Right atrium auricular region (tissue), 2 donors: ENCODE measurements at regions not wholly inside any gene's neighbourhood (a gene's known extent, or its start where the extent isn't known, plus 50 kb on each side); places are given as distances from the start of the nearest gene placed in this dataset.

ENCODE experiments used
- DNase-seq: peaks from one replicate; pipeline ENCODE4 v3.0.0-alpha.2; 2019; ENCODE audit warnings: low spot score
- H3K27ac ChIP-seq, 2 donors: fragments of 200-600 bp; sonication (generic); 1 replicate in 1 of 2; 2 replicates in 1 of 2; pipeline ENCODE4 v1.5.1; 2016 to 2019
- H3K27me3 ChIP-seq, 2 donors: fragments of 200-600 bp; sonication (generic); one replicate each; pipeline versions ENCODE4 v1.5.1 to v1.6.0; 2017 to 2019
- H3K36me3 ChIP-seq: fragments of 200-600 bp; sonication (generic); one replicate; pipeline ENCODE4 v1.5.1; 2016
- H3K4me1 ChIP-seq, 2 donors: fragments of 200-600 bp; sonication (generic); one replicate each; pipeline versions ENCODE4 v1.5.1 to v1.6.0; 2017 to 2019
- H3K4me3 ChIP-seq, 2 donors: fragments of 200-600 bp; sonication (generic); 1 replicate in 1 of 2; 2 replicates in 1 of 2; pipeline ENCODE4 v1.5.1; 2017 to 2019; ENCODE audit warnings: mild to moderate bottlenecking in 1 of 2, moderate library complexity in 1 of 2
- H3K9me3 ChIP-seq, 2 donors: fragments of 200-600 bp; sonication (generic); one replicate each; pipeline ENCODE4 v1.5.1; 2019
- TF ChIP-seq, protein P1 (sequence below), 2 donors: fragments of 200-600 bp; sonication (generic); IDR thresholded peaks; one replicate each; pipeline ENCODE4 v1.5.1; 2019; ENCODE audit warnings: antibody characterized with exemption in 2 of 2

DNA sequence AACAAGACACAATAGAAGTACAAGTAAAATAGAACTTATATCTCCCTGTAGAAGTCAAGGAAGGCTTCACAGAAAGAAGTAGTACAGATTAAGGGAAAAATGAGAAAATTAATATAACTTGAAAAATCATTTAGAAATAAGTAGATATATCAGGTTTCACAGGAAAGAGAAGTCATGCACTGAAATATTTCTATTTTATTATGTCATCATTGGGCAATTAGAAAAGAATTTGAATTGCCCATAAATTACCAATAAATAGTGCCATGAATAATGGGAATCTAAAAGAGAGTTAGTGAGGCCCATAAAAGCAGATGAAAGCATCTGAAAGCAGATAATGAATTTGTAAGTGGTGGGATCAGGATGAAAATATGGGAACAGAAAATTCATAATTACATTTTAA is 1597.8 kb downstream of the PLA2G4A start:
- Histone ChIP-seq H3K27me3 (no peaks in the 10 kb centered on the region), H3K4me1 (no peaks in the 10 kb centered on the region), H3K9me3 (no peaks in the 10 kb centered on the region), H3K4me3 (no peak overlapping the region), H3K27ac (no peak overlapping the region), H3K36me3 (no peaks in the 10 kb centered on the region)
- TF ChIP-seq, protein P1, sequence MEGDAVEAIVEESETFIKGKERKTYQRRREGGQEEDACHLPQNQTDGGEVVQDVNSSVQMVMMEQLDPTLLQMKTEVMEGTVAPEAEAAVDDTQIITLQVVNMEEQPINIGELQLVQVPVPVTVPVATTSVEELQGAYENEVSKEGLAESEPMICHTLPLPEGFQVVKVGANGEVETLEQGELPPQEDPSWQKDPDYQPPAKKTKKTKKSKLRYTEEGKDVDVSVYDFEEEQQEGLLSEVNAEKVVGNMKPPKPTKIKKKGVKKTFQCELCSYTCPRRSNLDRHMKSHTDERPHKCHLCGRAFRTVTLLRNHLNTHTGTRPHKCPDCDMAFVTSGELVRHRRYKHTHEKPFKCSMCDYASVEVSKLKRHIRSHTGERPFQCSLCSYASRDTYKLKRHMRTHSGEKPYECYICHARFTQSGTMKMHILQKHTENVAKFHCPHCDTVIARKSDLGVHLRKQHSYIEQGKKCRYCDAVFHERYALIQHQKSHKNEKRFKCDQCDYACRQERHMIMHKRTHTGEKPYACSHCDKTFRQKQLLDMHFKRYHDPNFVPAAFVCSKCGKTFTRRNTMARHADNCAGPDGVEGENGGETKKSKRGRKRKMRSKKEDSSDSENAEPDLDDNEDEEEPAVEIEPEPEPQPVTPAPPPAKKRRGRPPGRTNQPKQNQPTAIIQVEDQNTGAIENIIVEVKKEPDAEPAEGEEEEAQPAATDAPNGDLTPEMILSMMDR (IDR thresholded peaks at IDR 0.05), result no peak
- DNase-seq, result no peak

DNA sequence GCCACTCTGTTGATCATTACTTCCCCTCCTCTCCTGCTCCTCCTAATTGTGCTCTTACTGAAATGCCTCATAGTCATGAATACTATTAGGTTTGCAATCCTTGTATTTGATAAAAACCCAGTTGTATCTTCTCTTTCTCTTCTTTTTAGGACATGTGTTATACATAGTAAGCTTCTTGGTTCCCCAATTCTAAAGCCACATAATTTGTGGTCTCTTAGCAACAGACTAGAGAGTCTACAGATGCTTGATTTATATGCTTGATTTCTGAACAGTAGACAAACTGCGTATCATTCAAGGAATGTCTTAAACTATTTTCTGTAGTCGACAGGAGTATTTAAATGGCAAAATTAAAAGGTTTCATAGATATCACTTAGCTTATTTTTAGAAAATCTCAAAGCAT is 1598.9 kb downstream of the PLA2G4A start:
- no peak for DNase-seq
- no peaks in the 10 kb centered on the region for H3K27me3 ChIP-seq
- no peak overlapping the region for H3K4me3 ChIP-seq
- H3K27ac ChIP-seq, result no peak overlapping the region
- H3K4me1 ChIP-seq, result no peaks in the 10 kb centered on the region
- TF ChIP-seq, protein P1 (IDR thresholded peaks at IDR 0.05), result no peak
- H3K36me3 ChIP-seq, result no peaks in the 10 kb centered on the region
- no peaks in the 10 kb centered on the region for H3K9me3 ChIP-seq

GRCh38 chr1:188429386-188429785 is 1600.6 kb downstream of the PLA2G4A start:
- H3K4me1 ChIP-seq, result no peaks in the 10 kb centered on the region
- TF ChIP-seq, protein P1 (IDR thresholded peaks at IDR 0.05), result no peak
- no peak overlapping the region for H3K27ac ChIP-seq
- DNase-seq, result no peak
- no peak overlapping the region for H3K4me3 ChIP-seq
- no peaks in the 10 kb centered on the region for H3K27me3 ChIP-seq
- H3K9me3 ChIP-seq, result no peaks in the 10 kb centered on the region
- no peaks in the 10 kb centered on the region for H3K36me3 ChIP-seq

DNA sequence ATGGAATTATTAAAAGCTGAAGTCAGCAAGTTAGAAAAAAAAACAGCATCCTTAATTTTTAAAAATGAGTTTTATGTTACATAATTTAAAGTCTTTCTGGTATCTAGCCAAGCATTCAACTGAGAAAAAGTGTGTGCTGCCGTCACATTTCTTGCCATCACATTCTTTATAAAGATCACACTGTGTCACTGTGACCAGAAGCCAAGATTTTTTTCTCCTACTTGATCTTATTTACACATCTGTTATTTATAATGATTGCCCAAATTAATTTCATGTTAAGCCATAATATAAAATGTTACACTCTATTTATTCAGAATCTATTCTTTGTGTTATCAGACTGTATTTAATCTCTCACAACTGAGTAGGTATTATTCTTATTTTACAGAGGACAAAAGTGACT is 1603.7 kb downstream of the PLA2G4A start:
- no peaks in the 10 kb centered on the region for H3K36me3 ChIP-seq
- no peaks in the 10 kb centered on the region for H3K9me3 ChIP-seq
- no peaks in the 10 kb centered on the region for H3K27me3 ChIP-seq
- no peak overlapping the region for H3K4me3 ChIP-seq
- no peak overlapping the region for H3K27ac ChIP-seq
- no peaks in the 10 kb centered on the region for H3K4me1 ChIP-seq
- TF ChIP-seq, protein P1 (IDR thresholded peaks at IDR 0.05), result no peak
- no peak for DNase-seq

DNA sequence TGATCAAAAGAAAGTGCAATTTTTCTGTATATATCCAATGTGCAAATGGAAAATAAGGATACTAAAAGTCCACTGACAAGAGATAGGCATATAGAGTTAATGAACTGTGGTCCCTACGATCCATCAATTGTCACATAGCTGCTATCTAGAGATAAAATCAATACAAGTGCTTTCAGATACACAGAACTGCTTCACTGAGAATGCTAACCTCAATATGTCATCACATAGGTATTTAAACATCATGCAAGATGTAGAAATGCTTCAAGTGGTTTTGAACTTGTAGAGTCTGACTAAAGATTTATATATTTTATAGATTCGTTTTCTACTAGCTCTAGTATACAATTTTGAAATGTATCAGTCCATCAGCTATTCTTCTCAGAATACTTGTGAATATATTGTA is 1604.7 kb downstream of the PLA2G4A start:
- TF ChIP-seq, protein P1 (IDR thresholded peaks at IDR 0.05), result no peak
- no peaks in the 10 kb centered on the region for H3K27me3 ChIP-seq
- no peaks in the 10 kb centered on the region for H3K9me3 ChIP-seq
- no peaks in the 10 kb centered on the region for H3K4me1 ChIP-seq
- H3K36me3 ChIP-seq, result no peaks in the 10 kb centered on the region
- DNase-seq, result no peak
- no peak overlapping the region for H3K27ac ChIP-seq
- H3K4me3 ChIP-seq, result no peak overlapping the region

DNA sequence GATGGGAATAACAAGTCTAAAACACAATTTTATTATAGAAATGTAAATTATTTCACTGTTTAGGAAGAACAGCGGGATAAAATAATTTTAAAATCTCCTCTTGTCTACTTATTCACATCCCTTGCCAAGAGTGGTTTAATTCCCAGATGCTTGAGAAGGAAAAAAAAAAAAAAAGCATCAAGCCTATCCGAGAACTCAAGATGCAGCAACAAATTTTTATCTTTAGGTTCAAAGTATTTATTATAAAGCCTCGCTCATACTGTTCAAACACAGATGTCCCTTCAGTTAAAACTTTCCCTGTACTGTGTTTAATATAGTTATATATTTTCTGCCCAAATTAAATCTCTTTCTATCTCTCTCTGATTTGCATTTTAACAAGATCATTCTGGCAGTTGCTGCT is 1615.8 kb downstream of the PLA2G4A start:
- Histone ChIP-seq H3K4me1 (no peaks in the 10 kb centered on the region), H3K9me3 (no peaks in the 10 kb centered on the region), H3K36me3 (no peaks in the 10 kb centered on the region), H3K27ac (no peak overlapping the region), H3K27me3 (no peaks in the 10 kb centered on the region), H3K4me3 (no peak overlapping the region)
- TF ChIP-seq, protein P1 (IDR thresholded peaks at IDR 0.05), result no peak
- no peak for DNase-seq
